GM06990 (cell line): ENCODE measurements at regions not wholly inside any gene's neighbourhood (a gene's known extent, or its start where the extent isn't known, plus 50 kb on each side); places are given as distances from the start of the nearest gene placed in this dataset.

ENCODE experiments used
- DNase-seq: peaks from one replicate; pipeline ENCODE4 v3.0.0-alpha.2; 2011; ENCODE audit not compliant: insufficient read length; ENCODE audit errors: extremely low read depth
- H3K27me3 ChIP-seq: replicated peaks from 2 replicates; pipeline ENCODE4 v1.6.0; 2011; ENCODE audit warnings: low read length; ENCODE audit not compliant: control insufficient read depth, insufficient read depth
- H3K36me3 ChIP-seq: 2 replicates; pipeline ENCODE4 v1.5.1; 2011; ENCODE audit warnings: low read length; ENCODE audit not compliant: control insufficient read depth, insufficient read depth
- H3K4me3 ChIP-seq: replicated peaks from 2 replicates; pipeline ENCODE4 v1.5.1; 2011; ENCODE audit warnings: low read depth, mild to moderate bottlenecking, control low read depth, low read length
- TF ChIP-seq, protein P1 (sequence below): IDR thresholded peaks from 2 replicates; pipeline ENCODE4 v1.5.1; 2011; ENCODE audit warnings: low read length, control low read depth, mild to moderate bottlenecking, inconsistent platforms; ENCODE audit not compliant: insufficient read depth, poor library complexity, severe bottlenecking

DNA sequence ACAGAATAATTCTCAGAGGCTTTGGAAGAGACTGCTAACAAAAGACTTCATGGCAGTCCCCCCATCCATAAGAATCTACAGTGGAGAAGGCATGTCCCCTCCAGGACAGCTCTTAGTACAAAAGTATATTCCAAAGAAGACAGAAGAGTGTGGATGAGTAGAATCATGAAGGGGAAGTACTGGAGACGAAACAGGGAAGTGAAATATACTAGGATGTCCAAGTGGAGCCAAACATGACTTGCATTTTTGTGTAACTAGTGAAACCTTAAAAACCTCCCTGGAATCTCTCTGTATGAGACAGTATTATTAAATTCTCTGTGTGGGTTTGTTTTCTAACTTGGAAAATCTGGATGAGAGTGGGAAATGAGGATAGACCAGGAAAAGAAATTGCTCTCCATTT, 312.4 kb downstream of the RSL24D1 start:
- TF ChIP-seq, protein P1, sequence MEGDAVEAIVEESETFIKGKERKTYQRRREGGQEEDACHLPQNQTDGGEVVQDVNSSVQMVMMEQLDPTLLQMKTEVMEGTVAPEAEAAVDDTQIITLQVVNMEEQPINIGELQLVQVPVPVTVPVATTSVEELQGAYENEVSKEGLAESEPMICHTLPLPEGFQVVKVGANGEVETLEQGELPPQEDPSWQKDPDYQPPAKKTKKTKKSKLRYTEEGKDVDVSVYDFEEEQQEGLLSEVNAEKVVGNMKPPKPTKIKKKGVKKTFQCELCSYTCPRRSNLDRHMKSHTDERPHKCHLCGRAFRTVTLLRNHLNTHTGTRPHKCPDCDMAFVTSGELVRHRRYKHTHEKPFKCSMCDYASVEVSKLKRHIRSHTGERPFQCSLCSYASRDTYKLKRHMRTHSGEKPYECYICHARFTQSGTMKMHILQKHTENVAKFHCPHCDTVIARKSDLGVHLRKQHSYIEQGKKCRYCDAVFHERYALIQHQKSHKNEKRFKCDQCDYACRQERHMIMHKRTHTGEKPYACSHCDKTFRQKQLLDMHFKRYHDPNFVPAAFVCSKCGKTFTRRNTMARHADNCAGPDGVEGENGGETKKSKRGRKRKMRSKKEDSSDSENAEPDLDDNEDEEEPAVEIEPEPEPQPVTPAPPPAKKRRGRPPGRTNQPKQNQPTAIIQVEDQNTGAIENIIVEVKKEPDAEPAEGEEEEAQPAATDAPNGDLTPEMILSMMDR: no peak
- no peaks in the 10 kb centered on the region for H3K36me3 ChIP-seq

DNA sequence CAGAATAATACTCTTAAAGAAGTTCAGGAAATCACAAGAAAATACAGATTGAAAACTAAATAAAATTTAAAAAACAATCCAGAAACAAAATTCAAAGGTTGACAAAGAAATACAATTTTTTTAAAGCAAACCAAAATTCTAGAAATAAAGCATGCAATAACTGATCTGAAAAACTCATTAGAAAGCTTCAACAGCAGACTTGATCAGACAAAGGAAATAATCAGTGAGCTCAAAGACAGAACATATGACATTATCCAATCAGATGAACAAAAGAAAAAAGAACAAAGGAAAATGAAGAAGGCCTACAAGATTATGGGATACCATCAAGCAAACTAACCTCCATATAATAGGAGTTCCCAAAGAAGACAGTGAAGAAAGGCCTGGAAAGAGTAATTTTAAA, 336.8 kb downstream of the RSL24D1 start:
- no peaks in the 10 kb centered on the region for H3K36me3 ChIP-seq
- H3K27me3 ChIP-seq: no peaks in the 10 kb centered on the region
- TF ChIP-seq, protein P1: no peak
- no peak overlapping the region for H3K4me3 ChIP-seq
- no peak for DNase-seq

More for the DNA sequence above, 312.4 kb downstream of the RSL24D1 start:
- no peaks in the 10 kb centered on the region for H3K27me3 ChIP-seq
- no peak for DNase-seq
- H3K4me3 ChIP-seq: no peak overlapping the region

DNA sequence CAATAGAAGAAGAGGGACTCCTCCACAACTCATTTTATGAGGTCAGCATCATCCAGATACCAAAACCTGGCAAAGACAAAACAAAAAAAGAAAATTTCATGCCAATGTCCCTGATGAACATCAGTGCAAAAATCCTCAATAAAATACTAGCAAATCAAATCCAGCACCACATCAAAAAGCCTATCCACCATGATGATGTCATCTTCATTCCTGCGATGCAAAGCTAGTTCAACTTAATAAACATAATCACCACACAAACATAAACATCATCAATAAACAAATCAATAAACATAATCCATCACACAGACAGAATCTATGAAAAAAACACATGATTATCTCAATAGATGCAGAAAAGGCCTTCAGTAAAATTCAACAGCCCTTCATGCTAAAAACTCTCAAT, 342.1 kb downstream of the RSL24D1 start:
- H3K36me3 ChIP-seq: no peaks in the 10 kb centered on the region
- no peak for DNase-seq
- TF ChIP-seq, protein P1: no peak
- no peaks in the 10 kb centered on the region for H3K27me3 ChIP-seq
- no peak overlapping the region for H3K4me3 ChIP-seq

DNA sequence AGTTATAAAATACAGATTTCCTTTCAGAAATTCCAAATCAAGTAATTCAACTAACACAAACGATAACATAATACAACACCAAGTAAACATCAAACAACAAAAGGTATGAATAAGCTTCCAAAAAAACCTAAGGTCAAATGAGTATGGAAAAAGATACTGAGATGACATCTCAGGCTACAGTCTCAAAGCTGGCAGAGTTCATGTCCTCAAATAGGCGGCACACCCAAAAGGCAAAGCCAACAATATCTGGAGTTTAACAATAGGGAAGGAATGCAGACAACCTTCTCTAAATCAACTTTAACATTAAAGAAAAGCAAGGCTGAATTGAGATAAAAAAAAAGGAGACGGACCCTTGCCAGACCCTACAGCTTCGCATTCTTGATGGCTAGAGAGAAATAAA, 346.6 kb downstream of the RSL24D1 start:
- Histone ChIP-seq H3K4me3 (no peak overlapping the region), H3K27me3 (no peaks in the 10 kb centered on the region), H3K36me3 (no peaks in the 10 kb centered on the region)
- TF ChIP-seq, protein P1: no peak
- DNase-seq: no peak

DNA sequence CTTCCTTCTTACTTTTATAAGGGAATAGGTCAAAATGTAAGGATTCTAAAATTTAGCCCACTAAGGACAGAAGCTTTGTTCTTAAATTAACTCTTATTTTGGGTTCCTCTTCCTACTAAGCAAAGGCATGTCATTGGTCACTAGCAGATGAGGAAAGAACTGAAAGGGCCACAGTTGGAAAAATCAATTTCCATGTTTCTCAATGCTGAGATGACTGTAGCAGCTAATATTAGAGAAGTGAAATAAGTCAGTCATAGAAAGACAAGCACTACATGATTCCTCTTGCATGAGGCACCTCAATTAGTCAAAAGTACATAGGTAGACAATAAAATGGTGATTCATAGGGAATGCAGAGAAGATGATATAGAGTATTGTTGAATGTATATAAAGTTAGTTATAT, 353.7 kb downstream of the RSL24D1 start:
- Histone ChIP-seq H3K4me3 (no peak overlapping the region), H3K36me3 (no peaks in the 10 kb centered on the region), H3K27me3 (no peaks in the 10 kb centered on the region)
- TF ChIP-seq, protein P1: no peak
- DNase-seq: no peak

DNA sequence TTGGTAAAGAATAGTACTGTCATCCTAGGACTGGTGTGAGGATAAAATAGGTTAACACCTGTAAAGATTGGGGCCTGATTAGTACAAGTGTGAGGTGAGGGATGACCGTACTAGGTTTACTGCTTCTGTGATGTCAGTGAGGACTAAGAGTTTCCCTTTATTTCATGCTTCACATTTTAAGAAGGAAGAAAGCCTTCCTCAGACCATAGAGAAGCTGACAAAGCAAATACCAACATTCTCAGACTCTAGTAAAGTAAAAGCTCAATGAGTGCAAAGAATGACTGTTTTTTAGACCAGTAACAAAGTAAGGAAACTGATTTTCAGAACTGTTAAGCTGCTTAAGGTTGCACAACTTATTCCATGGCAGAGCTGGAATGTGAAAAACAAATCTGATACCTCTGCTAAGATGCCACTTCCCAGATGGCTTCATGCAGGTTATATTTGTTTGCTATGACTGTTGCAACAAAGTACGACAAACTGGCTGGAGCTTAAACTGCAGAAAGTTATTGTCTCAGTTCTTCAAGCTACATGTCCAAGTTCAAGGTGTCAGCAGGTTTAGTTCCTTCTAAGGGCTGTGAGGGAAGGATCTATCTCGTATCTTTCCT, 354.9 kb downstream of the RSL24D1 start:
- TF ChIP-seq, protein P1: no peak

More for the DNA sequence above, 354.9 kb downstream of the RSL24D1 start:
- Histone ChIP-seq H3K4me3 (no peak overlapping the region), H3K27me3 (no peaks in the 10 kb centered on the region), H3K36me3 (no peaks in the 10 kb centered on the region)
- no peak for DNase-seq
